Neural cell (in vitro differentiated cells): ENCODE measurements at regions not wholly inside any gene's neighbourhood (a gene's known extent, or its start where the extent isn't known, plus 50 kb on each side); places are given as distances from the start of the nearest gene placed in this dataset.

Experiments used
- H2AFZ ChIP-seq: fragments of 200-600, 300-800 bp; sonication (generic), shearing (Covaris generic); 2 replicates; pipeline ENCODE4 v1.6.0; 2014; ENCODE audit warnings: low read depth, mild to moderate bottlenecking, antibody characterized with exemption, low read length, moderate library complexity
- H3F3A ChIP-seq: fragments of 200-600 bp; shearing (Covaris generic); 2 replicates; pipeline ENCODE4 v1.6.1; 2016; ENCODE audit warnings: mild to moderate bottlenecking, moderate library complexity, mixed read lengths, antibody characterized with exemption, low read length; ENCODE audit not compliant: insufficient read depth, poor library complexity, severe bottlenecking
- H3K27ac ChIP-seq: fragments of 200-600, 300-800 bp; sonication (generic), shearing (Covaris generic); 2 replicates; pipeline ENCODE4 v1.5.1; 2014; ENCODE audit warnings: mild to moderate bottlenecking, low read length, moderate library complexity
- H3K27me3 ChIP-seq: fragments of 300-800, 200-600 bp; sonication (generic), shearing (Covaris generic); 2 replicates; pipeline ENCODE4 v1.6.0; 2014; ENCODE audit warnings: mild to moderate bottlenecking, low read depth, low read length, moderate library complexity; ENCODE audit not compliant: insufficient read depth
- H3K36me3 ChIP-seq: fragments of 300-800, 200-600 bp; sonication (generic), shearing (Covaris generic); 2 replicates; pipeline ENCODE4 v1.5.1; 2014; ENCODE audit warnings: mild to moderate bottlenecking, antibody characterized with exemption, low read length, moderate library complexity; ENCODE audit not compliant: insufficient read depth
- H3K4me2 ChIP-seq: fragments of 300-800, 200-600 bp; sonication (generic), shearing (Covaris generic); 2 replicates; pipeline ENCODE4 v1.6.0; 2014; ENCODE audit warnings: mild to moderate bottlenecking, low read length
- H3K4me3 ChIP-seq: fragments of 300-800, 200-600 bp; sonication (generic), shearing (Covaris generic); 2 replicates; pipeline ENCODE4 v1.5.1; 2014; ENCODE audit warnings: mild to moderate bottlenecking, low read length, moderate library complexity
- H3K79me2 ChIP-seq: fragments of 200-600 bp; shearing (Covaris generic); replicated peaks from 2 replicates; pipeline ENCODE4 v1.6.0; 2014; ENCODE audit warnings: mild to moderate bottlenecking, low read length, moderate library complexity; ENCODE audit not compliant: insufficient read depth
- H3K9ac ChIP-seq: fragments of 300-800, 200-600 bp; sonication (generic), shearing (Covaris generic); 2 replicates; pipeline ENCODE4 v1.6.1; 2016; ENCODE audit warnings: mild to moderate bottlenecking, low read length, mixed read lengths
- H3K9me2 ChIP-seq: fragments of 200-600 bp; shearing (Covaris generic); 2 replicates; pipeline ENCODE4 v1.6.1; 2016; ENCODE audit warnings: mild to moderate bottlenecking, low read length, mixed read lengths; ENCODE audit not compliant: insufficient read depth
- H3K9me3 ChIP-seq: fragments of 200-600, 300-800 bp; sonication (generic), shearing (Covaris generic); 2 replicates; pipeline ENCODE4 v1.6.1; 2016; ENCODE audit warnings: mild to moderate bottlenecking, mixed run types, low read length, moderate library complexity, mixed read lengths
- H4K20me1 ChIP-seq: fragments of 200-600 bp; shearing (Covaris generic); 2 replicates; pipeline ENCODE4 v1.6.1; 2016; ENCODE audit warnings: mild to moderate bottlenecking, mixed run types; ENCODE audit not compliant: insufficient read depth
- CTCF ChIP-seq: fragments of 450-650 bp; IDR thresholded peaks from 2 replicates; pipeline ENCODE4 v1.5.1; 2014; ENCODE audit warnings: antibody characterized with exemption, mild to moderate bottlenecking, moderate library complexity; ENCODE audit not compliant: poor library complexity, severe bottlenecking
- EP300 ChIP-seq: fragments of 450-650 bp; conservative IDR thresholded peaks from 2 replicates; pipeline ENCODE4 v1.6.1; 2014; ENCODE audit warnings: antibody characterized with exemption, mild to moderate bottlenecking, moderate library complexity; ENCODE audit not compliant: poor library complexity, severe bottlenecking
- EZH2 ChIP-seq: fragments of 200-600, 300-800 bp; shearing (Covaris generic), sonication (generic); IDR thresholded peaks from 2 replicates; pipeline ENCODE4 v1.6.1; 2014; ENCODE audit warnings: antibody characterized with exemption, low read length, borderline replicate concordance, mild to moderate bottlenecking; ENCODE audit not compliant: insufficient read depth, poor library complexity, severe bottlenecking
- MXI1 ChIP-seq: fragments of 450-650 bp; conservative IDR thresholded peaks from 2 replicates; pipeline ENCODE4 v1.6.1; 2014; ENCODE audit warnings: antibody characterized with exemption, mild to moderate bottlenecking; ENCODE audit not compliant: poor library complexity, severe bottlenecking
- POLR2AphosphoS5 ChIP-seq: IDR thresholded peaks from 2 replicates; pipeline ENCODE4 v1.6.1; 2012
- RAD21 ChIP-seq: fragments of 450-650 bp; conservative IDR thresholded peaks from 2 replicates; pipeline ENCODE4 v1.6.1; 2014; ENCODE audit warnings: antibody characterized with exemption, mild to moderate bottlenecking, moderate library complexity
- SMC3 ChIP-seq: fragments of 450-650 bp; conservative IDR thresholded peaks from 2 replicates; pipeline ENCODE4 v1.6.1; 2014; ENCODE audit warnings: antibody characterized with exemption, mild to moderate bottlenecking, moderate library complexity; ENCODE audit not compliant: poor library complexity
- TAF1 ChIP-seq: IDR thresholded peaks from 2 replicates; pipeline ENCODE4 v1.6.1; 2012; ENCODE audit warnings: low read depth
- TF ChIP-seq, protein P1 (sequence below): IDR thresholded peaks from 2 replicates; pipeline ENCODE4 v1.6.1; 2012; ENCODE audit warnings: borderline replicate concordance

DNA sequence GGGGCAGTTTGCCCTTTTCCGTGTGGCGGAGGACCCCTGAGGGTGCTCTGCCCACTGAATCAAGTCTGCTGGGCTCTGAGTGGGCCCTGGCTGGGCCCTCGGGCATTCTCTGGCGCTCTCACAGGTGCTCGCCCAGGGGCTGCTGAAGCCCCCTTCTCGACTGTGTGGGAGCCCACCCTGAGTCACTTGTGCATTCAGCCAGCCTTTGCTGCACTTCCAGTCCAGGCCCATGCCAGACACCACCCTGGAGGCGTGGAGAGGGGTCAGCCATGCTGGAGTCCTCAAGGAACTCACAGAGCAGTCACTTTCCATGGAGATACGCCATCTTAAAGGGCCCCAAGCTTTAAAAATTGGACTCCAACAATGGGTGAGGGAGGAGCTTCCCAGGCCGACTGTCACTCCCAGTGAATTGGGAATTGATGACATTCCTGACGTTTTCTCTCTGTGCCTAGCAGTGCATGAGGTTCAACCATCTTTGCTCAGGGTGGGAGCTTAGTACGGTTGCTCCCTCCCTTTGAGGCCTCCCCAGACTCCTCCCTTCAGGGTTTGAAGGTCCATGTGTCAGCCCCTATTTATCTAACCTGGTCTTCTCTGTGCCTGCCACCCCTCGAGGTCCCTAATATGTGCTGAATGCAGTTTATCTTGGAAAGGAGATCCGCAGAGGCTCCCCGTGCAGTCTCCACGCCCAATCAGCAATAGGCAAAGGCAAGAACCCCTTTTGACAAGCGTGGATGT lies 71.8 kb upstream of the HS6ST1 start:
- TF ChIP-seq CTCF: no peak
- TF ChIP-seq EP300: no peak
- TF ChIP-seq MXI1: no peak
- TF ChIP-seq EZH2: no peak
- no peak for TF ChIP-seq POLR2AphosphoS5
- TF ChIP-seq TAF1: no peak
- TF ChIP-seq, protein P1, sequence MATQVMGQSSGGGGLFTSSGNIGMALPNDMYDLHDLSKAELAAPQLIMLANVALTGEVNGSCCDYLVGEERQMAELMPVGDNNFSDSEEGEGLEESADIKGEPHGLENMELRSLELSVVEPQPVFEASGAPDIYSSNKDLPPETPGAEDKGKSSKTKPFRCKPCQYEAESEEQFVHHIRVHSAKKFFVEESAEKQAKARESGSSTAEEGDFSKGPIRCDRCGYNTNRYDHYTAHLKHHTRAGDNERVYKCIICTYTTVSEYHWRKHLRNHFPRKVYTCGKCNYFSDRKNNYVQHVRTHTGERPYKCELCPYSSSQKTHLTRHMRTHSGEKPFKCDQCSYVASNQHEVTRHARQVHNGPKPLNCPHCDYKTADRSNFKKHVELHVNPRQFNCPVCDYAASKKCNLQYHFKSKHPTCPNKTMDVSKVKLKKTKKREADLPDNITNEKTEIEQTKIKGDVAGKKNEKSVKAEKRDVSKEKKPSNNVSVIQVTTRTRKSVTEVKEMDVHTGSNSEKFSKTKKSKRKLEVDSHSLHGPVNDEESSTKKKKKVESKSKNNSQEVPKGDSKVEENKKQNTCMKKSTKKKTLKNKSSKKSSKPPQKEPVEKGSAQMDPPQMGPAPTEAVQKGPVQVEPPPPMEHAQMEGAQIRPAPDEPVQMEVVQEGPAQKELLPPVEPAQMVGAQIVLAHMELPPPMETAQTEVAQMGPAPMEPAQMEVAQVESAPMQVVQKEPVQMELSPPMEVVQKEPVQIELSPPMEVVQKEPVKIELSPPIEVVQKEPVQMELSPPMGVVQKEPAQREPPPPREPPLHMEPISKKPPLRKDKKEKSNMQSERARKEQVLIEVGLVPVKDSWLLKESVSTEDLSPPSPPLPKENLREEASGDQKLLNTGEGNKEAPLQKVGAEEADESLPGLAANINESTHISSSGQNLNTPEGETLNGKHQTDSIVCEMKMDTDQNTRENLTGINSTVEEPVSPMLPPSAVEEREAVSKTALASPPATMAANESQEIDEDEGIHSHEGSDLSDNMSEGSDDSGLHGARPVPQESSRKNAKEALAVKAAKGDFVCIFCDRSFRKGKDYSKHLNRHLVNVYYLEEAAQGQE: no peak
- TF ChIP-seq RAD21: no peak
- TF ChIP-seq SMC3: no peak
- H3K27me3 ChIP-seq: no peaks in the 10 kb centered on the region
- no peak overlapping the region for H3K4me2 ChIP-seq
- H4K20me1 ChIP-seq: no peaks in the 10 kb centered on the region
- no peak overlapping the region for H2AFZ ChIP-seq
- no peaks in the 10 kb centered on the region for H3K9me2 ChIP-seq
- no peak overlapping the region for H3K9ac ChIP-seq
- H3K4me3 ChIP-seq: no peak overlapping the region
- no peaks in the 10 kb centered on the region for H3K9me3 ChIP-seq
- no peaks in the 10 kb centered on the region for H3K79me2 ChIP-seq
- H3K36me3 ChIP-seq: no peaks in the 10 kb centered on the region
- H3K27ac ChIP-seq: no peak overlapping the region
- H3F3A ChIP-seq: no peaks in the 10 kb centered on the region

- Histone ChIP-seq H3K27me3 (no peaks in the 10 kb centered on the region), H3F3A (no peaks in the 10 kb centered on the region), H2AFZ (no peak overlapping the region), H3K9me3 (no peaks in the 10 kb centered on the region), H3K9me2 (no peaks in the 10 kb centered on the region), H3K27ac (no peak overlapping the region), H3K9ac (no peak overlapping the region), H3K36me3 (no peaks in the 10 kb centered on the region), H3K4me2 (no peak overlapping the region), H3K4me3 (no peak overlapping the region), H4K20me1 (no peaks in the 10 kb centered on the region), H3K79me2 (no peaks in the 10 kb centered on the region)
- TF ChIP-seq TAF1 (no peak), SMC3 (no peak), MXI1 (no peak), EP300 (no peak), POLR2AphosphoS5 (no peak), RAD21 (no peak), CTCF (no peak), EZH2 (no peak)
- TF ChIP-seq, protein P1: no peak
These were observed 72.4 kb upstream of the HS6ST1 start for GRCh38 chr2:128390991-128391630.
